H1 (cell line): ENCODE measurements at regions not wholly inside any gene's neighbourhood (a gene's known extent, or its start where the extent isn't known, plus 50 kb on each side); places are given as distances from the start of the nearest gene placed in this dataset.

Experiments used
- CTCF ChIP-seq, 3 experiments: IDR thresholded peaks; 1 replicate in 2 of 3; 2 replicates in 1 of 3; pipeline versions ENCODE4 v1.5.1 to v1.6.1; 2011; ENCODE audit warnings: low read length in 3 of 3, mild to moderate bottlenecking in 3 of 3, inconsistent platforms in 2 of 3, low read depth in 1 of 3, moderate library complexity in 1 of 3; ENCODE audit not compliant: insufficient read depth in 1 of 3; ENCODE audit errors: control extremely low read depth in 1 of 3
- EZH2 ChIP-seq: fragments of 200-600 bp; sonication (generic); IDR thresholded peaks from 2 replicates; pipeline ENCODE4 v1.7.1; 2012; ENCODE audit warnings: low read depth, mild to moderate bottlenecking, moderate library complexity, low read length, inconsistent platforms; ENCODE audit not compliant: severe bottlenecking
- GTF2F1 ChIP-seq: IDR thresholded peaks from 2 replicates; pipeline ENCODE4 v1.6.1; 2012; ENCODE audit warnings: low read depth, low read length, improper control_type of control experiment, borderline replicate concordance
- POLR2A ChIP-seq, 2 experiments: IDR thresholded peaks; 1 replicate in 1 of 2; 2 replicates in 1 of 2; pipeline ENCODE4 v1.6.1; 2011; ENCODE audit warnings: low read depth in 2 of 2, low read length in 2 of 2, mild to moderate bottlenecking in 2 of 2; ENCODE audit errors: control extremely low read depth in 1 of 2
- POLR2AphosphoS5 ChIP-seq: IDR thresholded peaks from 2 replicates; pipeline ENCODE4 v1.6.1; 2011; ENCODE audit warnings: low read depth, low read length
- USF2 ChIP-seq: IDR thresholded peaks from 2 replicates; pipeline ENCODE4 v1.6.1; 2011; ENCODE audit warnings: low read length, improper control_type of control experiment

- TF ChIP-seq POLR2AphosphoS5 (no peak), POLR2A (IDR thresholded peaks at IDR 0.05; ENCODE audit: control extremely low read depth in 1 of 2, low read depth in 2 of 2, low read length in 2 of 2) (no peak), CTCF (IDR thresholded peaks at IDR 0.05; ENCODE audit: control extremely low read depth in 1 of 3, insufficient read depth in 1 of 3, low read depth in 1 of 3, low read length in 3 of 3) (no peak), USF2 (no peak), GTF2F1 (no peak), EZH2 (no peak)
These were observed 73.5 kb downstream of the MDH1 start for GRCh38 chr2:63662028-63662804.
